CD14-positive monocyte (primary cell): ENCODE measurements at regions not wholly inside any gene's neighbourhood (a gene's known extent, or its start where the extent isn't known, plus 50 kb on each side); places are given as distances from the start of the nearest gene placed in this dataset.

Source experiments
- DNase-seq, 3 donors: peaks; one replicate each; pipeline ENCODE4 v3.0.0-alpha.2; 2011 to 2022
- H2AFZ ChIP-seq: 2 replicates; pipeline ENCODE4 v1.6.0; 2012; ENCODE audit warnings: mild to moderate bottlenecking, low read depth, low read length, inconsistent platforms; ENCODE audit not compliant: insufficient read depth, poor library complexity, severe bottlenecking
- H3K27ac ChIP-seq, 2 donors: 1 replicate in 1 of 2; 2 replicates in 1 of 2; pipeline ENCODE4 v1.5.1; 2012 to 2013; ENCODE audit warnings: low read length in 2 of 2, control low read depth in 1 of 2, inconsistent platforms in 1 of 2, low read depth in 1 of 2, mild to moderate bottlenecking in 1 of 2
- H3K27me3 ChIP-seq, 2 donors: one replicate each; pipeline versions ENCODE4 v1.6.0 to v1.6.1; 2011 to 2013; ENCODE audit warnings: low read length in 2 of 2; ENCODE audit not compliant: control insufficient read depth in 2 of 2, insufficient read depth in 2 of 2
- H3K36me3 ChIP-seq, 2 donors: replicated peaks in 1 of 2; 1 replicate in 1 of 2; 2 replicates in 1 of 2; pipeline versions ENCODE4 v1.5.1 to v1.6.1; 2012 to 2013; ENCODE audit warnings: low read length in 2 of 2, control low read depth in 1 of 2, inconsistent platforms in 1 of 2, mild to moderate bottlenecking in 1 of 2; ENCODE audit not compliant: insufficient read depth in 2 of 2, control insufficient read depth in 1 of 2
- H3K4me1 ChIP-seq, 2 donors: 1 replicate in 1 of 2; 2 replicates in 1 of 2; pipeline versions ENCODE4 v1.5.1 to v1.6.1; 2012 to 2013; ENCODE audit warnings: low read length in 2 of 2, control low read depth in 1 of 2, inconsistent platforms in 1 of 2, mild to moderate bottlenecking in 1 of 2, moderate library complexity in 1 of 2; ENCODE audit not compliant: insufficient read depth in 2 of 2, control insufficient read depth in 1 of 2
- H3K4me2 ChIP-seq: replicated peaks from 2 replicates; pipeline ENCODE3; 2012; ENCODE audit warnings: low read length, moderate library complexity, mild to moderate bottlenecking; ENCODE audit not compliant: poor library complexity, severe bottlenecking; ENCODE audit errors: extremely low read depth
- H3K4me3 ChIP-seq, 3 experiments: fragments of 200-600 bp in 1 of 3; sonication (generic) in 1 of 3; replicated peaks in 1 of 3; 1 replicate in 2 of 3; 2 replicates in 1 of 3; pipeline ENCODE4 v1.5.1; 2011 to 2013; ENCODE audit warnings: low read length in 3 of 3, mild to moderate bottlenecking in 3 of 3, control low read depth in 2 of 3, low read depth in 2 of 3, inconsistent platforms in 1 of 3, moderate library complexity in 1 of 3
- H3K79me2 ChIP-seq: 2 replicates; pipeline ENCODE4 v1.6.0; 2012; ENCODE audit warnings: mild to moderate bottlenecking, control low read depth, inconsistent platforms, low read length, moderate library complexity; ENCODE audit not compliant: insufficient read depth
- H3K9ac ChIP-seq: 2 replicates; pipeline ENCODE4 v1.6.0; 2017; ENCODE audit warnings: low read length, mild to moderate bottlenecking; ENCODE audit not compliant: insufficient read depth, poor library complexity, severe bottlenecking
- H3K9me3 ChIP-seq, 2 donors: replicated peaks in 1 of 2; 1 replicate in 1 of 2; 2 replicates in 1 of 2; pipeline versions ENCODE4 v1.5.1 to v1.6.1; 2012 to 2013; ENCODE audit warnings: low read length in 2 of 2, control low read depth in 1 of 2; ENCODE audit not compliant: control insufficient read depth in 1 of 2, insufficient read depth in 1 of 2
- H4K20me1 ChIP-seq: 2 replicates; pipeline ENCODE4 v1.6.0; 2012; ENCODE audit warnings: mild to moderate bottlenecking, low read length, control low read depth, moderate library complexity; ENCODE audit not compliant: insufficient read depth
- H3K27ac Mint-ChIP-seq, 7 donors: one replicate each; pipeline ENCODE4 v1.8.0; 2020; ENCODE audit warnings: mild to moderate bottlenecking in 7 of 7, mixed read lengths in 7 of 7, moderate library complexity in 6 of 7, inconsistent platforms in 2 of 7
- H3K27me3 Mint-ChIP-seq, 3 donors: one replicate each; pipeline ENCODE4 v1.8.0; 2021 to 2022; ENCODE audit warnings: low read depth in 3 of 3, mild to moderate bottlenecking in 3 of 3, mixed read lengths in 3 of 3, moderate library complexity in 3 of 3, inconsistent platforms in 1 of 3
- H3K36me3 Mint-ChIP-seq, 2 donors: one replicate each; pipeline ENCODE4 v1.8.0; 2020; ENCODE audit warnings: mixed read lengths in 2 of 2, inconsistent platforms in 1 of 2, mild to moderate bottlenecking in 1 of 2
- H3K4me1 Mint-ChIP-seq: one replicate; pipeline ENCODE4 v1.8.0; 2020; ENCODE audit warnings: mild to moderate bottlenecking, mixed read lengths
- H3K4me3 Mint-ChIP-seq, 2 donors: one replicate each; pipeline ENCODE4 v1.8.0; 2020; ENCODE audit warnings: mild to moderate bottlenecking in 2 of 2, mixed read lengths in 2 of 2, moderate library complexity in 1 of 2
- H3K9me3 Mint-ChIP-seq, 7 donors: one replicate each; pipeline ENCODE4 v1.8.0; 2020 to 2022; ENCODE audit warnings: mixed read lengths in 7 of 7, mild to moderate bottlenecking in 6 of 7, moderate library complexity in 6 of 7, inconsistent platforms in 2 of 7
- WGBS: methylation state at CpG from one replicate; pipeline ENCODE4 v1.1.5; 2013; ENCODE audit warnings: missing lambda C conversion rate; ENCODE audit not compliant: insufficient coverage; 5-methylcytosine and 5-hydroxymethylcytosine counted together
- intact Hi-C, 2 donors: fragments of 100-400 bp; cut with micrococcal nuclease; formaldehyde crosslinking; loops; one replicate each; pipeline versions ENCODE4 v1.15.0 to v1.15.1; 2023
- TF ChIP-seq, protein P1 (sequence below): fragments of 200-600 bp; IDR thresholded peaks from one replicate; pipeline ENCODE4 v1.8.0; 2022; ENCODE audit warnings: antibody characterized with exemption, mild to moderate bottlenecking

DNA sequence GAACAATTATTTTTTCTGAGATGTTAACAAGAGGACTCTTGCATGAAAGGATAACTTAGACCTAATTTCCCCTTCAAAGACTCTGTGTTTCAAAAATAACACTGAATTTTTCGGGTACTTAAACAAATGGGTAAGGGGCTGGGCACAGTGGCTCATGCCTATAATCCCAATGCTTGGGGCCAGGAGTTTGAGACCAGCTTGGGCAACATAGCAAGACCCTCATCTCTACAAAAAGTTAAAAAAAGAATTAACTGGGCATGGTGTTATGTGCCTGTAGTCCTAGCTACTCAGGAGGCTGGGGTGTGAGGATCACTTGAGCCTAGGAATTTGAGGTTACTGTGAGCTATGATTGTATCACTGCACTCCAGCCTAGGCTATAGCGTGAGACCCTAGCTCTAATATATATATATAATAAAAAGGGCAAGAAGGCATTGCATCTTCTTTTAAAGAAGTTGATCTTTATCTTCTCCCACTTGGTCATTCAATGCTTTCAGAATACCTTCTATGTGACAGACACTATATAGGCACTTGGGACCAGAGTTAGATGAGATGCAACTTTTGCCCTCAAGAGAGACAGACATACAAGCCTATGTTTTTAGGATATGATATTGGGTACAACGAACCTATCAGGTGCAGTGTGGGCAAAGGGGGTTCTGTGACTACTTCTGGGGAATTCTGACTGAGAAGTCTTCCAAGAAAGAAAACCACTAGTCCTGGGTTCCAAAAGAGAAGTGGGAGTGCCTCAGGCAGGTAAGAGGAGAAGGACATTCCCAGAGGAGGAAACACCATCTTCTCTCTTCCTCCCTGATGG is 120.0 kb downstream of the MYCN start:
- Mint-ChIP-seq H3K4me3 (no peak overlapping the region), H3K27ac (no peak overlapping the region), H3K36me3 (no peaks in the 10 kb centered on the region), H3K4me1 (peaks cover 19% of the 10 kb centered on the region), H3K27me3 (peaks cover 0 to 3% (median 1%) of the 10 kb centered on the region in 3 donors), H3K9me3 (peaks cover 10 to 29% (median 20%) of the 10 kb centered on the region in 7 donors)
- Histone ChIP-seq H3K36me3 (no peaks in the 10 kb centered on the region), H3K4me1 (peaks cover 11 to 13% of the 10 kb centered on the region in 2 donors), H4K20me1 (no peaks in the 10 kb centered on the region), H3K4me3 (no peak overlapping the region), H3K27ac (no peak overlapping the region), H2AFZ (no peak overlapping the region), H3K9me3 (peaks cover 19 to 21% of the 10 kb centered on the region in 2 donors), H3K4me2 (no peak overlapping the region), H3K9ac (no peak overlapping the region), H3K27me3 (no peaks in the 10 kb centered on the region), H3K79me2 (no peaks in the 10 kb centered on the region)
- no peak for DNase-seq
- TF ChIP-seq, protein P1, sequence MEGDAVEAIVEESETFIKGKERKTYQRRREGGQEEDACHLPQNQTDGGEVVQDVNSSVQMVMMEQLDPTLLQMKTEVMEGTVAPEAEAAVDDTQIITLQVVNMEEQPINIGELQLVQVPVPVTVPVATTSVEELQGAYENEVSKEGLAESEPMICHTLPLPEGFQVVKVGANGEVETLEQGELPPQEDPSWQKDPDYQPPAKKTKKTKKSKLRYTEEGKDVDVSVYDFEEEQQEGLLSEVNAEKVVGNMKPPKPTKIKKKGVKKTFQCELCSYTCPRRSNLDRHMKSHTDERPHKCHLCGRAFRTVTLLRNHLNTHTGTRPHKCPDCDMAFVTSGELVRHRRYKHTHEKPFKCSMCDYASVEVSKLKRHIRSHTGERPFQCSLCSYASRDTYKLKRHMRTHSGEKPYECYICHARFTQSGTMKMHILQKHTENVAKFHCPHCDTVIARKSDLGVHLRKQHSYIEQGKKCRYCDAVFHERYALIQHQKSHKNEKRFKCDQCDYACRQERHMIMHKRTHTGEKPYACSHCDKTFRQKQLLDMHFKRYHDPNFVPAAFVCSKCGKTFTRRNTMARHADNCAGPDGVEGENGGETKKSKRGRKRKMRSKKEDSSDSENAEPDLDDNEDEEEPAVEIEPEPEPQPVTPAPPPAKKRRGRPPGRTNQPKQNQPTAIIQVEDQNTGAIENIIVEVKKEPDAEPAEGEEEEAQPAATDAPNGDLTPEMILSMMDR, result no peak
- WGBS, result 100% methylated on average over 1 of the region's 3 CpGs
- intact Hi-C loops, result no loop called here

DNA sequence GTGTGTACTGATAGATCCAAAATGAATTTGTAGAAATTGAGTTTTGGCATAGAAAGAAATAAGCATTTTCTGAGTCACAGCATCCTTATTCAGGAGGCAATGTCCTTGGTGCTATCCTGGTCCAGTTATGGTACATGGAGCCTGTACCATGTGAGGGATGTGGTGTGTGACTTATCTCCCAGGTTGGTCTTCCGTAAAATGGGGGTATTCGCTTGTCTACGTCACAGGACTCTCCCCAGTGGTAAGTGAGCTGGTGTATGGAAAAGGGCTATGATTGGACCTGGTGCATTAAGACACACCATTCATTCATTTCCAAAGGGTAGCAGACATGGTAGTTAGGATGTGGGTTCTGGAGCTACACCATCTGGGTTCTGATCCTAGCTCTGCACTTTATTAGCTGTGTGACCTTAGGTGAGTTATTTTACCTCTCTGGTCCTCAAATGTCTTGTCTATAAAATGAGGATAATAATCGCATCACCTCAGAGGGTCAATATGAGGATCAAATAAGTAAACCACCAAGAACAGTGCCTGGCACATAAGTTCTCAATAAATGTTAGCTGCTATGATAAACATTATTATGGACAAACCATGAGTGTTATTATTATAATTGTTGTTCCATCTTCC is 119.2 kb downstream of the MYCN start:
- no peaks in the 10 kb centered on the region for H4K20me1 ChIP-seq
- H3K4me3 ChIP-seq, result no peak overlapping the region
- TF ChIP-seq, protein P1, result no peak
- Mint-ChIP-seq H3K9me3 (peaks cover 10 to 26% (median 20%) of the 10 kb centered on the region in 7 donors), H3K4me1 (peaks cover 19% of the 10 kb centered on the region), H3K27ac (no peak overlapping the region), H3K27me3 (peaks cover 0 to 2% (median 1%) of the 10 kb centered on the region in 3 donors), H3K36me3 (no peaks in the 10 kb centered on the region), H3K4me3 (no peak overlapping the region)
- no peak overlapping the region for H3K9ac ChIP-seq
- no CpG with 5 or more reads among the region's 4 CpGs for WGBS
- H3K4me2 ChIP-seq, result no peak overlapping the region
- no peaks in the 10 kb centered on the region for H3K79me2 ChIP-seq
- intact Hi-C loops, result no loop called here
- H3K4me1 ChIP-seq, result peaks cover 11 to 14% of the 10 kb centered on the region in 2 donors
- no peak overlapping the region for H2AFZ ChIP-seq
- peaks cover 18 to 19% of the 10 kb centered on the region in 2 donors for H3K9me3 ChIP-seq
- H3K36me3 ChIP-seq, result no peaks in the 10 kb centered on the region
- no peaks in the 10 kb centered on the region for H3K27me3 ChIP-seq
- no peak for DNase-seq
- no peak overlapping the region for H3K27ac ChIP-seq
